ENCODE measurements at regions not wholly inside any gene's neighbourhood (a gene's known extent, or its start where the extent isn't known, plus 50 kb on each side); places are given as distances from the start of the nearest gene placed in this dataset.
"Not testable (repeated sequence)": the region's sequence is repeated elsewhere in the genome, so short reads cannot be mapped to it uniquely, and the experiment has no call there.

DNA sequence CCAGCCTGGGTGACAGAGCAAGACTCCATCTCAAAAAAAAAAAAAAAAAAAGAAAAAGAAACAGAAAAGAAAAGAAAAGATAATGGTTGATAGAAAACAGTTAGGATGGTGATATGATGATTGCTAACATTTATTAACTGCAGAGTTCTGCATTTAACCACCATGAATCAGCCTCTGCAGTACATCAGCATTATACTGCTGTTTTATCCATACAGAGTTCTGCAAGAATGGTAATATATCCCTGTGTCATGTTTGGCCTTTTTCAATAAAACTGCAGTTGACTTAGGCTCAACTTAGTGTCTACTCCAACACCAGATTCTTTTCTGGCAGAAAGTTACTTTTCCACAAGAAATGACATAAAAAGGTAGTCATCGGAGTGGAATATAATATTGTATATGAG is 62.6 kb downstream of the DUSP6 start:
- no peak for DNase-seq (ENCODE audit: low read depth)

DNA sequence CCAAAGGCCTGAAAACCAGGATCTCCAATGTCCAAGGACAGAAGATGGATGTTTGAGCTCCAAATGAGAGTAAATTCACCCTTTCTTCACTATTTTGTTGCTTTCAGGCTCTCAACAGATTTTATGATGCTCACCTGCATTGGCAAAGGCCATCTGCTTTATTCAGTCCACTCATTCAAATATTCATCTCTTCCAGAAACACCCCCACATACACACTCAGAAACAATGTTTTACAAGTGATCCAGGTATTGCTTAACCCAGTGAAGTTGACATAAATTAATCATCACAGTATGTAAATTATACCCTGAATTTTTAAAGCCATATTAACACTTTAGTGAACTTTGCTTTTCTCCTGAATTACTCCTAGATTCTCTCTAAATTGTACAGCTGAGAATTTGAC is 63.3 kb downstream of the DUSP6 start:
- no peak for DNase-seq (ENCODE audit: low read depth)

DNA sequence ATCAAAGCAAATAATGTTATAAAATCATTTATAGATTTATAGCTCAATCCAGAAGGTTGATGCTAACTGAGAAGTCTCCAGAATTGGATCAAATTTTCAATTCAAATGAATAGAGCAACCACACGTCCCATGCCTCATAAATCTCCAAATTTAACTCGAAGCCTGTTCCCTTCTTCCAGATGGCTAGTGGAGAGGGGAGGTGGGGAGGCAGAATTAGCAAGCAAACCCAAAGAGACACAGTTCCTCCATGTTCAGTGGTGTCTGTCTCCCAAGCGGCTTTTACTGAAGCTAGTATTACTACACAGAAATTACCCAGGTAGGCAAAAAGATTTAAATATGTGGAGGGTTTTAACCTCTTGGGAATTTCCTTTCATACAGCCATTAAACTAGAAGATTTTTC is 65.8 kb downstream of the DUSP6 start:
- no peak for DNase-seq (ENCODE audit: low read depth)

DNA sequence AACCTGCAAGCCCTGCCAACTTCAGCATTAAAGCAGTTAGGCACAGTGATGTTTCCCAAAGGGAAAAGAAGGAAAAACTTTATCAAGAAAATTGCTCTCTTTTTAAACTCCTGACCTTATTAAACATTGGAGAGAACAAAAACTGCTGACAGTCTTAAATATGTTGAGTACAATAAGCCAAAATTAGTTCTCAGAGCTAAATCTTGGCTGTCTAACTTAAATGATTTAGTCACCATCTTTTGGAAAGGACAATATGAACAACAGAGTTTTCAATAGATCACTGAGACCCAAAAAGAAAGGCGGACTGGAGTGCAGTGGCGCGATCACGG is 70.8 kb downstream of the DUSP6 start:
- no peak for DNase-seq (ENCODE audit: low read depth)

DNA sequence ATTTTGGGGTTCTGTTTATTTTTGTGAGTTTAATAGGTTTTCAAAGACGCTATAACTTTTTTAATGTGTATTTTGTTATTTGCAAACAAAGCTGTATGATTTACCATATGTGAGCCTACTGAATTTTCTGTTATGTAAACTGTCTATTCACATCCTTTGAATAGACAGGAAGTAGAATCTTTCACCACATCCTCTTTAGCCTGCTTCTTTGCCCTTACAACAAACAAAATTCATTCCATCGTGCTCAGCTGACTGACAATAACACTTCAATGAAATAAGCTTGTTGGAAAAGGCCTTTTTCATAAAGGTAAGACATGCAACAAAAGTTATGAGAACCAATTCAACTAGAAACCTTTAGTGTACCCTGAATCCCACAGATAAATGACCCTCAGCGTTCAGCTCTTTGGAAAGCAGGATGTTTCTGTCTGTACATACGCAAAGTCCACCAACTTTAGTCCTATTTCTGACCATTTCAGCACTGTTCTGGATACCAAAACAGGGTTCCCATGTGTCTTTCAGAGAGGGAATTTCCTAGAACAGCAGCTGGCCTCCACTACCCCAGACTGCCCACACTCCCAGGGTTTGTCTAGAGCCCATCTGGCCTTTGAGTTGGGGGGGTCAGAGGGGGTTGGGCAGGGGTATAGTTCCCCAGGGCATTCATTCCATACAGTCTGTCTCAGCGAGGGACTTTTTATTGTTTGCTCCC is 71.3 kb downstream of the DUSP6 start:
- peak; percentile 13 for DNase-seq (ENCODE audit: low read depth)

DNA sequence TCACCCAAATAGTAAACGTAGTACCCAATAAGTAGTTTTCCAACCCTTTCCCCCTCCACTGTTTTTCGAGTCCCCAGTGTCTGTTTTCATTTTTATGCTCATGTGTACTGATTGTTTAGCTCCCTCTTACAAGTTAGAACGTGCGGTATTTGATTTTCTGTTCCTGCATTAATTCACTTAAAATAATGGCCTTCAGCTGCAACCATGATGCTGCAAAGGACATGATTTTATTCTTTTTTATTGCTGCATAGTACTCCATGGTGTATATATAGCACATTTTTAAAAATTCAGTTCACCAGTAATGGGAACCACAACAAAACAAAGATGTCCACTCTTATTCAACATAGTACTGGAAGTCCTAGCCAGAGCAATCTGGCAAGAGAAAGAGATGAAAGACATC is 72.8 kb downstream of the DUSP6 start:
- DNase-seq (ENCODE audit: low read depth): no peak

DNA sequence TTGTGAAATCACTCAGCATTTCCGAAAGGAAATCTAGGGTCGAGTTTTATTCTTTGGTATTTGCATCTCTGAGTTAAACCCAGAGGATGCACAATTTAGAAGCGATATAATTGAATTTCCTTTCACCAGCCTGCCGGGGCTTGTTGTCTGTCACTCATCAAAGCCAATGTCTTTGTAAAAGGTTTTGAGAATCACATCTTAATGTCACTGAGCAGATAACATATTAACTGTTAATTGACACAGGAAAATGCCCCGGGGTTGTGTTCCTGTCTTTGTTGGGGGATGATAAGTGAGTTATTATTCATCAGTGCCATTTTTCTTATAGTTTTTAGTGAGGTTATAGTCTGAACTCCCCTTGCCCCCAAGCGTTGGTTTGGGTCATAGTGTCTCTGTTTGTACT is 73.4 kb downstream of the DUSP6 start:
- DNase-seq (ENCODE audit: low read depth): no peak

DNA sequence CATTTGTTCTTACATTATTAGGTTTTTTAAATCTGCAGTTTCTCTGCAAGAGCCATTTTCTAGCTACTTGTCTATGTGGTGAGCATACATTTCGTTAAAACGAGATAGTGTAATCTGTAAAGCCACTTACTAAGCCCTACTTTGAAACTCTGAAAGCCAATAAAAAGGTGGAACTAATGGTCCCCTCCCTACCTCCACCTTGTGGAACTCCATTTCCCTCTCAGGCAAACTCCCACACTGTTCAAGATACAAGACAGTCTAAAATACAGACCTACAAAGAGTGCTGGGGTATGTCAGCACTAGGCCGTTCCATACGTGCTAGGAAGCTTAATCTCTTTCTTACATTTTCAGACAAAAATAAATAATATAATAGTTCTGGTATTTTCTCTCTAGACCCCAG is 74.1 kb downstream of the DUSP6 start:
- DNase-seq (ENCODE audit: low read depth): no peak

DNA sequence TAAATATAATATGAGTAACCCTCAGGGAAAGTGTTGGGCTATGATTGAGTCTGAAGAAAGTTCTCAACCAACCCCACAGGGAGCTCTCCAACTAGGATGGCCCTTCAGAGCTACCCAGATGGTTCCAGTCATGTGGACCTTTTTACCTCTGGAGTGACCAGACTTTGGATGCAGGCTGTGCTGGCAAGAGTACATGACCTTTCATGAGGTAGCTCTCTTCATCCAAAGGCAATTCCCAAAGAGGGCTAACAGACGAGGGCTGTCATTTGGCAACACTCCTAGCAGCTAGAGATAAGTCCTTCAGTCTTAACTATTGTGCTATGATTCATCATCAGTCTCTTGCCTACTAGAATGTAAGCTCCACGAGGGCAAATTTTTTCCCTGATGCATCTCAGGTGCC is 75.4 kb downstream of the DUSP6 start:
- DNase-seq (ENCODE audit: low read depth): no peak

DNA sequence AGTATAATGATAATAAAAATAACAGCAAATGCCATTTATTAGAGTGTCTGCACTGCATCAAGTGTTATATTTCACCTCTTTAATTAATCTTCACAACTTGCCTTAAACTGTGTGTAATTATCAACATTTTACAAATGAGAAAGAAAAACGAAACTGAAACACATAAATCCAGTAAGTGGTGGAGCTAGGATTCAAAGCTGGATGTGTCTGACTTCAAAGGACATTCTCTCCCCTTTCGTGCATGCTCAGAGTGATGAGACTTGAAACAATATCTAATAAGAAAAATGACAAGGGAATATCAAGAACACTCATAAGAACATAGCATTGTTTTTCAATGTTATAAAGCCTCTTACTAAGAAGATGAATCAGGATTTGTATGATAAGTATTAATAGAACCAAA is 78.8 kb downstream of the DUSP6 start:
- DNase-seq (ENCODE audit: low read depth): no peak

DNA sequence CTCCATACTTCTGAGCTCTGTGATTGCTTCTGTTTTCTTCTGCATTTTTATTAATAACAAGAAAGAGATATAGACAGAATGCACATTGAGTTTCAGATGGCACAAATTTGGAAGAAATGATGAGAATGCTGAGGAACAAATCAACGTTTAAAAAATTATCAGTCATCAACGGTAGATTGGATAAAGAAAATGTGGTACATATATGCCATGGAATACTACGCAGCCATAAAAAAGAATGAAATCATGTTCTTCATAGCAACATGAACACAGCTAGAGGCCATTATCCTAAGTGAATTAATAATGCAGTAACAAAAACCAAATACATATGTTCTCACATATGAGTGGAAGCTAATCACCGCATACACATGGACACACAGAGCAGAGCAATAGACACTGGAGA is 81.8 kb downstream of the DUSP6 start:
- DNase-seq (ENCODE audit: low read depth): no peak

DNA sequence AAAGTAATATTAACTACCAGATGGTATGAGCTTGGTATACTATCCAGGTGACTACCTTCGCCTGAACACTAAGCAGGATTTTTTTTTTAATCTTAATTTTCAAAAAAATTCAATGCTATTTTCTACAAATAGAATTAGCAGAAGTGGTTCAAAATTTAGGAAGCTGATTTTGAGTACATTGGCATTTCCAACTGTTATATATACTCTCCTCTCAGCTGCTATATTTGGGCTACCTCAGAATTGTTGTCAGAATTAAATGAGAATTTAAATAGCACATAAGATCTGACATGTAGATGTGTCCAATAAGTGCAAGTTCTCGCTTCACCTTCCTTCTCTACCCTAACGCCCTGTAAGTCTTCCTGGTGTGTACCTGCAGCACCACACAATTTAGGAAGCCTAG is 83.1 kb downstream of the DUSP6 start:
- DNase-seq (ENCODE audit: low read depth): no peak

DNA sequence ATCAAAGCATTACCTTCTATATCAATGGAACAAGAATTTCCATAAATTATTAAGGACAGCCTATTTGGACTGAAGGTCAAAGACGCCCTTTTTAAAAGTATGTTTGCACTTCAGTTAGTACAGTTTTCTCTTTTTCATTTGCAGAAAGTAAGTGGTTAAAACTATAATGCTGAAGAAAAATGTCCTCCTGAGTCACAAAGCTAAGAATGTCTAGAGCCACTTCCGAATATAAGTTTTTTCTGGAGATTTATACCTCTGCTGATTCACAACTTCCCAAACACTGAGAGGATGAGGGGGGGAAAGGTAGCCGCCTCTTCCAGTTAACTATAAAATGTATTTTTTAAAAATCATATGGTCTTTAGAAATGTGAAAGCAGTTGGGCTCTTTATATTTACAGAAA is 84.9 kb downstream of the DUSP6 start:
- DNase-seq (ENCODE audit: low read depth): no peak

DNA sequence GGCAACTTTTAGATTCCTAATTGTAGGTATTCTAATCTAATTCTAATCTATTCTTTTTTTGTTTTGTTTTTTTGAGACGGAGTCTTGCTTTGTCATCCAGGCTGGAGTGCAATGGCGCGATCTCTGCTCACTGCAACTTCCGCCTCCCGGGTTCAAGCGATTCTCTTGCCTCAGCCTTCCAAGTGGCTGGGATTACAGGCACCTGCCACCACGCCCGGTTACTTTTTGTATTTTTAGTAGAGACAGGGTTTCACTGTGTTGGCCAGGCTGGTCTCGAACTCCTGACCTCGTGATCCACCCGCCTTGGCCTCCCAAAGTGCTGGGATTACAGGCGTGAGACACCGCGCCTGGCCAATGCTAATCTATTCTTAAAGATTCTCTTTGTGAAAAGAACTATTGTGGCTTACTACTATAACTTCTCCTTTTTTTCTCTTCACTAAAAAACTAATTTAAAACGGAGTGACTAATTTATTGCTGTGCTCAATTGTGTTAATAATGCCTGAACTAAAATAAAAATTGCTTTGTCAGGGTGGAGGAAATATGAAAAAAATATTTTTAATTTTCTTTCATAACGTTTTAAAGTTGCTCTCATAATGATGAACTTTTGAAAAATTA is 85.6 kb downstream of the DUSP6 start:
- not testable (repeated sequence) for DNase-seq (ENCODE audit: low read depth)

DNA sequence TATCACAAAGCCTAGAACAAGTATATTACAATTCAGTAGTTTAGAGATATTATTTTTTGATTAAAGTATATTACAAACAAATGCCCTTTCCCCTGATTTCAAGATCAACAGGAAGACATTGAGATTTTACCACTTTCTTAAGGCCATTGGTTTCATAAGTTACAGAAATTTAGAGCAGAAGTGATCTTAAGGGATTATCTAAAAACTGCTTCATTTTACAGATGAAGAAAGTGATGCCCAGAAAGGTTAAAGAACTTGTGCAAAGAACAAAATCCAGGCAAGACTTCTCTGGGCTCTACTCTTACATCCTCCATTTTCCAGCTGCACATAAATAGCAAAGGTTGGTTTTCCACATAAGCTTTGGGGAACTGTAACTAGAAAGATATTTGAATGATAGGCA is 87.5 kb downstream of the DUSP6 start:
- no peak for DNase-seq (ENCODE audit: low read depth)

DNA sequence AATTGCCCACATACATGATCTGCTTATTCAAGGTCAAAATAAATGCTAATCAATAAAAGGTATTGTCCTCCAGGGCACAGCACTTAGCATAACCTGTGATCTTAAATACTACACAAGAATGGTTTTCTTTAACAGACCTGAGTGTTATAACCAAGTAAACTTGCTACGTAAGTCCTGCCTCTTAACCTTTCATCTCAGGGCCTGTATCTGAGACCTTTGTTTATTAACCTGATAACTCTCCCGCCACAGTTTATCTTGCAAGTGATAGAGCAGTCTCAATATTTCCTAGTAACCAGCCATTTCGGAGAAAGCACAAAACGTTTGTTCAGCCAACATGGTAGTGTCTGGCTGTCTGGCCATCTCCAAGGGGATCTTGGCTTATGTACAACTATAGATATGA is 88.4 kb downstream of the DUSP6 start:
- no peak for DNase-seq (ENCODE audit: low read depth)

DNA sequence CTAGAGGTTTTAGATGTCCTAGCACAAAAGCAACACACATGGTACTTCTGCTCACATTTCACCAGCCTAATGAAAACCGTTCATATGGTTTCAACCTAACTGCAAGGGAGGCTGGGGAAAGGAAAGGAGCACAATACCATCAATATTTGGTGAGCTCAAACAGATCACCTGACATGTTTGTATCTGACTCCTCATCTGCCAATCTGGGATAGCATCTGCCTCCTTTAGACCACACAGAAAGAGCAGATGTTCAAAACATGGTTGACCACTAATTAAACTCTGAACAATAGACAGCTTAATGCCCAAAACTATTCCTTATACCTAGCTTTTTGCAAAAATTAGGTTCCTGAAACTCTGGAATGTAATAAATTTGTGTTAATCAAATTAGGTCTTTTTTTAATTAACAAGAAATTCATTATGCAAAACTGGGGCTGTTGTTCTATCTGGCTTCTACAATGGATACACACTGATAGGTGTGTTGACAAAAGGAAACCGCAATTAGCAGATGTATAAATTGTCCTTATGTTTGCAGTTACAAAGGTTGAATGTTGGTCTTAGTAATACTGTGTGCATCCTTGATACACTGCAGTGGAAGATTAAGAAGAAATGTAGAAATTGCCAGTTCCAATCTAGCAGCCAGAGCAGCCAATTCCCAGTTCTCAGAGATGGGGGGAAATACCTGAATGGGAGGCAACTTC is 89.3 kb downstream of the DUSP6 start:
- no peak for DNase-seq (ENCODE audit: low read depth)

DNA sequence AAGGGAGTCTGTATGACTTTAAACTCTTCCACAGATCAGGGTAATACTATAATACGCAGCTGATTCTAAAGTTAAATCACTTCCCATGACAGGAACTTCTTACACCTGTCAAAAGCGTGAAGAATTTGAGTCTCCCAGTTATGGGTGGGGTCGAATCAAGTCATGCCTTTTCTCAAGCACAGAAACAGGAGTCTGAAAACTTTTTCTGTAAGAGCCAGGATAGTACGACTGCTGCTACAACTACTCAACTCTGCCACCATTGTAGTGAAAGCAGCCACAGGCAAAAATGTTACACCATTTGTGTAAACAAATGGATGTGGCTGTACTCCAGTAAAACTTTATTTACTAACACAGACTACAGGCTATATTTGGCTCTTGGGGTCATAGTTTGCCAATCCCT is 90.3 kb downstream of the DUSP6 start:
- peak; percentile 13 for DNase-seq (ENCODE audit: low read depth)

DNA sequence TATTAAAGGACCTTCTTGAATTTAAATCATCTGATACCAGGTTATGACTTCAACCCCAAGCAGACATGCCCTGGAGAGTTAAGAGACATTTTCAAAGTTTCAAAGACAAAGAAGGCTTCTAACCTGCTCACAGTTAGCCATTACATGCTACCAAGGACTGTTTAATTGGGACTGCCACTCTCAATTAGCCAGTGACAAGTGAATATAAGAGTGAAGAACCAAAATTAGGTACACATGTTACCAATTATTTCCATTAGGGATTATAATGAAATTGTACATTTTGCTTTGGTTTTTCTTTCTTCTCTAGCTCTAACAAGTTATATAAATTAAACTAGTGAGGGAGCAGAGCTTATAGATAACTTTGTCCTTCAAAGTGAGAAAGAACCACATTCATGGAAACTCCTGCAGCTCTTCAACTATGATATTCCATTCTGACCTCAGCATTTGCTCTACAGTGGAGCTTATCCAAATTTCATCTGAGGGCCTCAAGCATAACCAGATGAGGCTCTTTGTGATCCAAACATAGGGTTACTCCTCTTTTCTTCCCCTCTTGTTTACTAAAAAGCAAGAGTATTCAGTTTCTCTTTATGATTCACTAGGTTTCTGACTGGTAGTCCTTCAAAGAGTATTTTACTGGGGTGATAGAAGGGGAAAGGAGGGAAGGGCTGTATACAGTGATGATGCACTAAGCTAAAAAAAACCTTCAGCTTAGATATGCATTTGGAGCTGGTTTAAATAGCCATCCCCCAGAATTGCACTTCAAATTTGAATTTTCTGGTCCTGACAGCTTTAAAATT is 91.3 kb downstream of the DUSP6 start:
- no peak for DNase-seq (ENCODE audit: low read depth)

DNA sequence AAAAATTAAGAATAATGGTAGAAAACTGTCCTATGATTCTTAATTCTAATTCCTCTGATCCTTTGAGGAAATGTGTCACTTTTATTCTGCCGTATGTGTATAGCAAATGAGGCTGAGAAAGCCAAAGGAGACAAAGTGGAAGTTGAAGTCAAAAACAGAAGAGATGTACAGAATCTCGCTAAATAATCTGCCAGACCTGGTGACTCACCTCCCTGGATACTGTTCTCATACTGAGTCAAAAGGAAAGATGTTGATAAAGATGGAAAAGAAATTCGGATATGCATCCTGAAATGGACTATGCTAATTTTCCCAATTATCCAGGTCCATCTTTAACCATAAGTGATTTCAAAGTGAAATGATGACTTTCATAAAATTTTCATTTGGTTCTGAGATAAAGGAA is 92.5 kb downstream of the DUSP6 start:
- DNase-seq (ENCODE audit: low read depth): no peak

DNA sequence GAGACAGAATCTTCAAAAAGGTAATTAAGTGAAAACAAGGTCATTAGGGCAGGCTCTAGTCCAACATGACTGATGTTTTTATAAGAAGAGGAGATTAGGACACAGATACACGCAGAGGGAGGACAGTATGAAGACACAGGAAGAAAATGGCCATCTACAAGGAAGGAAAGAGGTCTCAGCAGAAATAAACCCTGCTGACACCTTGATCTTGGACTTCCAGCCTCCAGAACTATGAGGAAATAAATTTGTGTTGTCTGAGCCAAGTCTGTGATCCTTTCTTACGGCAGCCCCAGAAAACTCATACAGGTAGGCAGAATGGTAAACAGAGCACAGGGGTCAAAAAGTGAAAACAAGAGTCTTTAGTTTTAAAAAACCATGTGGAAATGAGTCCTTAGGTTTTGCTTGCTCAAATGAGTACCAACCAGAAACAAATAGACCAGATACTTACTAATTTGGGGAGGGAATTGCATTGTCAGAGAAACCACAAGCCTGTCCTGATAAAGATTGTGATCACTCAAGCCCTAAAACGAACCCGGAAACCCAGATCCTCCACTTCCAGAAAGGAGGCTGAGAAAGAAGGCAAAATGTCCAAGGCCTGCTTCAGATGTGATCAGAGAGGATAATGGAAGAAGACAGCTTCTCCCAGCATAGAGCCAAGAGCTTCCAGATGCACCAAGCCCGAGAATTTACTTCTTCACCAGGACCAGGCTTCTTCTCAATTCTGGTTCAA is 93.9 kb downstream of the DUSP6 start:
- no peak for DNase-seq (ENCODE audit: low read depth)

DNA sequence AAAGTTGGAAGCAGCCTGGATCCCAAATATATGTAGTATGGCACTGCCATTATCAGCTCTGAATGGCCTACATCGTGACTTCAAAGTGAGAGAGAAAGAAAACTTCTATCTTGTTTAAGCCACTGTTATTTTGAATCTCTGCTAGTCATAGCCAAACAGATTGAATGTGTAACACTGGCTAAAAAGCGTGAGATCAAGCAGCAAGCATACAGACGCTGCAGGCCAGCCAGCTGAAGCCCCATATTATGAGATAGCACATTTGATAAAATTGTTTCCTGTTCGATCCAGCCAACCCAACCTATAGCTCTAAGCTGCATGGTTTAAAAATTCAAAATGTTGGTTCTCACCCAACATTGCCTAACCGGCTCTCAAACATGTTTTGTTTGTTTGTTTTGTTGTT is 95.0 kb downstream of the DUSP6 start:
- no peak for DNase-seq (ENCODE audit: low read depth)

Data from LHCN-M2 (cell line).